ENCODE measurements at regions not wholly inside any gene's neighbourhood (a gene's known extent, or its start where the extent isn't known, plus 50 kb on each side); places are given as distances from the start of the nearest gene placed in this dataset.

DNA sequence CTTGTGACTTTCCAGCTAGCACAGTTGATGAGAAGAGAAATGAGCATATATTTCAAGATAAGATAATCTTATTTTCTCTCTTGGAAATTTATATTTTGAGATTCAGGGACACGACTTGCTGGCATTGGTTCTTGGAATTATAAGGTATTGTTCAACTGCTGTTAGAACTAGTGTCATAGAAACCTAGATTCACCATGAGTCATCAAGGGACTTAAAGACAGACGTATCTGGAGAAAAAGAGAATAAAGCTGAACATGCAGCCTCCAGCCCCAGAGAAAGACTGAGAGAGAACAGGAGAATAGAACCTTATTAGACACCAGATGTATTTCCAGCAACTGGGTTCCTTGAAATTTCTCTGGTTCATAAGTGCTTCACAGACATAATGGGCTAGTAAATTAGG is 194.4 kb upstream of the PPFIA2 start:
- no peak for DNase-seq

DNA sequence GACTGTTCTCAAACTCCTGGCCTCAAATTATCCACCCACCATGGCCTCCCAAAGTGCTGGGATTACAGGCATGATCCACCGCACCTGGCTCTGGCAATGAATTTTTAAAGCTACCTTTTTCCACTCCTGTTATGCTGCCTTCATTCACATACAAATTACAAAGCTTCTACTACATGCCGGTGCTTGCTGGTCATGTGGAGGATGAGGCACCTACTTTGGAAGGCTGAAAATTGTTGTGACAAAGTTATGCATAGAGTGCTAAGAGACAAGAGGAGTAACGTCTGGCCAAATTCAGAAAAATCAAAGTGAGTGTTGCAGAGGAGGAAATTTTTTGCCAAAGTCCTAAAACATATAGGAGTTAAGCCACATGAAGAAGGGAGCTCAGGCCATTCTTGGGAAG is 191.7 kb upstream of the PPFIA2 start:
- no peak for DNase-seq

GRCh38 chr12:81949841-81950308 is 190.7 kb upstream of the PPFIA2 start:
- DNase-seq, result no peak

DNA sequence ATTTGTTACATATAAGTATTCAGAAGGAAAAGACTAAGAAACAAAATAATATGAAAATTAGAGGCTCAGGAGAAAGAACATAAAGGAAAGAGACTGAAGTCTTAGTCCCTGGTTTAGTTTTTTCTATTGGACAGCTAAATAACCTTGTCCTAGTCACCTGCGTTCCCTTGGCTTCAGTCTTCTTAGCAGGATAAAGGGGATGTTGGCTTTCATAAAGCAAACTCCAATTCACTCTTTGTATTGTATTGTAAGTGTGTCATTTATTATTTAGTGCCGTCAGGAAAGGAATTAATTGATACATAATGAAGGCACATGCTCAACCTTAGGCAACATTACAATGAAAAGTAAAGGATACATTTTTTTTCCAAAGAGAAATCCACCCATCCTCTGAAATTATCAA is 190.3 kb upstream of the PPFIA2 start:
- DNase-seq, result no peak

DNA sequence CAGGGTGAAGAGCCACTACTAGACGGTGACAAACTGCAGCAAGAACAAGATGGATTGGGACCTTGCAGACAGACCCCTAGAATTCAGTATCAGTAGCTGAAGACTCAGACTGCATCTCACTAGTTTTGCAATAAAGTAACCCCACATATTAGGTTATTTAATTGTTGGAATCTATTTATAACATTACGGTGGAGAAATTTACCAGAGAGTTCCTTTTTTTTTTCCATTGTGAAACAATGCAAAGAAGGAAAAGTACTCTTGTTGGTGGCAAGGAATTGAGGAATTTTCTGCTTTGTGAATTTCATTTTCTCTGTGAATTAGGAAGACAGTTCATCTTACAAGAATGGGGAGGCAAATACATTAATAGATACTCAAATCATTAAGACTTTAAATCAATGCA is 185.7 kb upstream of the PPFIA2 start:
- no peak for DNase-seq

GRCh38 chr12:81942594-81942993 is 183.4 kb upstream of the PPFIA2 start:
- DNase-seq, result no peak

GRCh38 chr12:81930037-81930436 is 170.9 kb upstream of the PPFIA2 start:
- no peak for DNase-seq

- DNase-seq, result no peak
Measured at GRCh38 chr12:81896771-81897170, 137.6 kb upstream of the PPFIA2 start.

GRCh38 chr12:81888961-81889360 is 129.8 kb upstream of the PPFIA2 start:
- no peak for DNase-seq

GRCh38 chr12:81888106-81888740 is 129.1 kb upstream of the PPFIA2 start:
- no peak for DNase-seq

DNA sequence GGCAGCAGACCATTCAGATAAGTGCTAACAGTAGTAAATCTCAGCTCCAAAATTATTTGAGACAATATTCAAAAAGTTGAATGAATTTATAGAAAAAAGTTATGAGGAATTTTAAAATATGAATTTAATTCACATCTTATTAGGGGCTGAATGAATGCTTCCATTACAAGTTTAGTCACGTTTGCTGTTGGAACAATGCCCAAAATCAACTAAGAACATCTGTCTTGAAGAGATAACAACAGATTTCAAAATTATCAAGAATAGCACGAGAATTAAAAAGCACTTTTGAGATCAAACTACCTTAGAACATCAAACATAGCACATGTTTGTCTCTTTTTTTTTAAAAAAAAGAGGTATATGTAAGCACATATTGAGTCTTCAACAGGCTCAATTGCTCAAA is 115.4 kb upstream of the PPFIA2 start:
- DNase-seq, result no peak

DNA sequence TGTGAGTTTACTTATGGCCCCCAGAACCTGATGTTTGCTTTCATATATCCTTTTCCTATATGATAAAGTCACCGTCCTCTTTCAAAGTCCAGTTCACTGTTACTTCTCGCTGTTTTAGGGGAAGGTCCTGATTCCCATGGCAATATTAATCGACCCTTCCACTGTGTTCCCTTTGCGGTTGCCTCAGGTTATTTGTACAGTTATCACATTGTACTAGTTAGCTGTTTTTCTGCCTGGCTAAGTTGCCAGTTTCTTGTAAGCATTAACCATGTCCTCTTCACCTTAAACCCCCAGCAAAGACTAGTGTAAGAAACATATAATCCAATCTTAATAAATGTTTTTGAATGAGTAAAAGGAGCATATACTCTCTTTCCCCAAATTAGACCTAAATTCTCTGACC is 115.0 kb upstream of the PPFIA2 start:
- DNase-seq, result no peak

GRCh38 chr12:81872400-81872799 is 113.2 kb upstream of the PPFIA2 start:
- no peak for DNase-seq

GRCh38 chr12:81866081-81866480 is 106.9 kb upstream of the PPFIA2 start:
- DNase-seq, result no peak

DNA sequence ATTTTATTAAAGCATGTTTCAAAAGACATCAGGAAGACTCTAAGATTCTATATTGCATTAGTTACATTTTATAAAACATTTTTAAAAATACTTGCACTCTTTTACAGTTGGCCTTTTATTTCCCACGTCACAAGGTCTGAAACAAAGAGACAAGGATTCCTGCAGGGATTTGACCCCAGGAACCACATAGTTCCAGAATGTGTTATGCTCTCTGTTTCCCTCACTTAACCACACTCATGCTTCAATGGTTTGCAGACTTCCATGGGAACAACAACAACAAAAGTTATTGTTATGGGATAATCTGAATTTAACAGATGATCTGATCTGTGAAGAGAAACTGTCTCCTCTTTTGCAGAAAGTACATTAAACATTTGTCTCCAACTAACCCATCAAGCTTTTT is 104.3 kb upstream of the PPFIA2 start:
- DNase-seq, result no peak

DNA sequence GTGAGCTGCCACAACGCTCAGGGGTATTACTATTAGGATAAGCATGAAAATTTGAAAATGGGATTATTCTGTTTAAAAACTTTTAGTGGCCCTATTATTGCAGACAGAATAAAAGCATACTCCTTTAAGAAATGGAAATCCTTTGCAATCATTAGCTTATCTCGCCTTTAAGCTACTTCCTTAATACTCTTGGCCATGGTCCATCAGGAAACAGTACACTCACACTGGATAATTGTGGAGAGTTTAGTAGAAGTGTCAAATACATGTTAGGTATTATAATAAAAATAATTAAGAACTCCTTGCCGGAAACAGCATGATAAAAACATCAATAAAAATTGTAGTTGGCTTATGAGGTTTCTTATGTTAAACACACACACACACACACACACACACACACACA is 100.4 kb upstream of the PPFIA2 start:
- no peak for DNase-seq

DNA sequence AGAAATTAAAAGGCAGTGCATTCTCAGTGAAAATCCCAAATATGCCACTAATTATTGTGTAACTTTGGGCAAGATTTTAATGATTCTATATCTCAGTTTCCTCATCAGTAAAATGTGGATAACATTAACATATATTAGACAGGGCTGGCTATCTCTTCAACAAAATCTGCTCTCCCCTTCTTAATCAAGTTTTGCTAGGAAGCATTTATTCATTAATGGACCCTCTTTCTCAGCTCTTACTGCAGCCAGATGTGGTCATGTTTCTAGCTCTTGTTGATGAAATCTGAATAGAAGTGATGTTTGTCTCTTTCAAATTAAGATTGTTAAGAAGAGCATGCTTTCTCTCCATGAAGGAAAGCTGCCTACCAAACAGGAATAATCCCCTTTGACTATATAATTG is 84.4 kb upstream of the PPFIA2 start:
- no peak for DNase-seq

DNA sequence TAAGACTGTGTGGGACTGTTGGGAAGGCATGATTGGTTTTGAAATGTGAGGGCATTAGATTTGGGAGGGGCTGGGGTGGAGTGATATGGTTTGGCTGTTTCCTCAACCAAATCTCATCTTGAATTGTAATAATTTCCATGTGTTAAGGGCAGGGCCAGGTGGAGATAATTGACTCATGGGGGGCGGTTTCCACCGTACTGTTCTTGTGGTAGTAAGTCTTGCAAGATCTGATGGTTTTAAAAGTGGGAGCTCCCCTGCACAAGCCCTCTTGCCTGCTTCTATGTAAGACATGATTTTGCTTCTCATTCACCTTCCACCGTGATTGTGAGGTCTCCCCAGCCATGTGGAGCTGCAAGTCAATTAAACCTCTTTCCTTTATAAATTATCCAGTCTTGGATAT is 76.6 kb upstream of the PPFIA2 start:
- no peak for DNase-seq

DNA sequence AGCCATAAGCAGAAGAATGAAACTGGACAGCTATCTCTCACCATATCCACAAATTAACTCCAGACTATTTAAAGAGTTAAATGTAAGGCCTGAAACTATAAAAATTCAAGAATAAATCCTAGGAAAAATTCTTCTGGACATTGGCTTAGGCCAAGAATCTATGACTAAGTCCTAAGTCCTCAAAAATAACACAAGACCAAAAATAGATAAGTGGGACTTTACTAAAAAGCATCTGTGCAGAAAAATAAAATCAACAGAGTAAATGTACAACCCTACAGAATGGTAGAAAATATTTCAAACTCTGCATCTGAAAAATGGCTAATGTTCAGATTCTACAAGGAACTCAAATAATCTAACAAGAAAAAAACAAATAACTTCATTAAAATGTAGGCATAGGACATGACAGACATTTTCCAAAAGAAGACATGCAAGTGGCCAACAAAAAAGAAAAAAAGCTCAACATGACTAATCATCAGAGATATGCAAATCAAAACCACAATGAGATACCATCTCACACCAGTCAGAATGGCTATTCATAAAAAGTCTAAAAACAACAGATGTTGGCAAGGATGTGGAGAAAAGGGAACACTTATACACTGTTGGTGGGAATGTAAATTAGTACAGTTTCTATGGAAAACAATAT is 61.0 kb upstream of the PPFIA2 start:
- no peak for DNase-seq

DNA sequence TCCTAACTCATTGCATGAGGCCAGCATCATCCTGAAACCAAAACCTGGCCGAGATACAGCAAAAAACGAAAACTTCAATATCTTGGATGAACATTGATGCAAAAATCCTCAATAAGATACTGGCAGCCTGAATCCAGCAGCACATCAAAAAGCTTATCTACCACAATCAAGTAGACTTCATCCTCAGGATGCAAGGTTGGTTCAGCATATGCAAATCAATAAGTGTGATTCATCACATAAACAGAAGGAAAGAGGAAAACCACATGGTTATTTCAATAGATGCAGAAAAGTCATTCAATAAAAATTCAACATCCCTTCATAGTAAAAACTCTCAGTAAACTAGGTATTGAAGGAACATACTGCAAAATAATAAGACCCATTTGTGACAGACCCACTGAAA is 56.5 kb upstream of the PPFIA2 start:
- DNase-seq, result no peak

- DNase-seq, result no peak
Measured at GRCh38 chr12:81811778-81812125, 52.6 kb upstream of the PPFIA2 start.

GRCh38 chr12:81811061-81811777 is 52.1 kb upstream of the PPFIA2 start:
- no peak for DNase-seq

- no peak for DNase-seq
Measured at GRCh38 chr12:81809829-81810595, 50.9 kb upstream of the PPFIA2 start.

Data from NCI-H2029 treated with DMSO at 0.1 percent for 48 hours (cell line).